ENCODE measurements at regions not wholly inside any gene's neighbourhood (a gene's known extent, or its start where the extent isn't known, plus 50 kb on each side); places are given as distances from the start of the nearest gene placed in this dataset.

GRCh38 chr1:186772228-186772627 lies 56.5 kb upstream of the PLA2G4A start:
- TF ChIP-seq EZH2 (IDR thresholded peaks at IDR 0.05; ENCODE audit: borderline replicate concordance, insufficient read depth, low read depth, low read length, poor library complexity, severe bottlenecking) (no peak), CTCF (IDR thresholded peaks at IDR 0.05) (no peak)
- no peaks in the 10 kb centered on the region for H4K20me1 ChIP-seq (ENCODE audit: control insufficient read depth, insufficient read depth, low read length, poor library complexity, severe bottlenecking)
- H3K4me3 ChIP-seq (ENCODE audit: control extremely low read depth in 1 of 5, extremely low read depth in 1 of 5, insufficient read depth in 1 of 5, low read depth in 2 of 5, low read length in 4 of 5) = no peak overlapping the region
- H3K36me3 ChIP-seq (replicated peaks in 1 of 2; ENCODE audit: control extremely low read depth in 1 of 2, control insufficient read depth in 1 of 2, extremely low read depth in 1 of 2, insufficient read depth in 2 of 2, low read length in 1 of 2) = no peaks in the 10 kb centered on the region
- H3K9me3 ChIP-seq (ENCODE audit: control extremely low read depth in 1 of 3, control insufficient read depth in 2 of 3, insufficient read depth in 1 of 3, low read length in 2 of 3) = no peaks in the 10 kb centered on the region
- CTCF ChIA-PET = no interaction called here
- H2AFZ ChIP-seq (ENCODE audit: insufficient read depth, low read depth, low read length, poor library complexity, severe bottlenecking) = no peak overlapping the region
- Mint-ChIP-seq H3K4me3 (no peak overlapping the region), H3K27ac (no peak overlapping the region), H3K4me1 (no peaks in the 10 kb centered on the region), H3K9me3 (ENCODE audit: insufficient read depth) (no peaks in the 10 kb centered on the region), H3K27me3 (no peaks in the 10 kb centered on the region)
- no peak overlapping the region for H3K4me2 ChIP-seq (replicated peaks; ENCODE audit: low read depth, low read length, poor library complexity, severe bottlenecking)
- intact Hi-C loops (cut with micrococcal nuclease) = no loop called here
- H3K9ac ChIP-seq (ENCODE audit: low read length) = no peak overlapping the region
- no peak overlapping the region for H3K27ac ChIP-seq (ENCODE audit: low read length in 2 of 2)
- no peaks in the 10 kb centered on the region for H3K4me1 ChIP-seq (ENCODE audit: control insufficient read depth in 2 of 2, insufficient read depth in 2 of 2, low read length in 2 of 2)
- H3K27me3 ChIP-seq (replicated peaks in 1 of 4; ENCODE audit: control extremely low read depth in 1 of 4, control insufficient read depth in 3 of 4, insufficient read depth in 4 of 4, low read length in 3 of 4) = no peaks in the 10 kb centered on the region
- DNase-seq (no peak), ATAC-seq (ENCODE audit: low read depth) (no peak)
- H3K79me2 ChIP-seq (ENCODE audit: control insufficient read depth, insufficient read depth, low read length) = no peaks in the 10 kb centered on the region
- POLR2A ChIA-PET = no interaction called here
- WGBS (ENCODE audit: insufficient coverage) = 93% methylated on average over 2 of the region's 3 CpGs

DNA sequence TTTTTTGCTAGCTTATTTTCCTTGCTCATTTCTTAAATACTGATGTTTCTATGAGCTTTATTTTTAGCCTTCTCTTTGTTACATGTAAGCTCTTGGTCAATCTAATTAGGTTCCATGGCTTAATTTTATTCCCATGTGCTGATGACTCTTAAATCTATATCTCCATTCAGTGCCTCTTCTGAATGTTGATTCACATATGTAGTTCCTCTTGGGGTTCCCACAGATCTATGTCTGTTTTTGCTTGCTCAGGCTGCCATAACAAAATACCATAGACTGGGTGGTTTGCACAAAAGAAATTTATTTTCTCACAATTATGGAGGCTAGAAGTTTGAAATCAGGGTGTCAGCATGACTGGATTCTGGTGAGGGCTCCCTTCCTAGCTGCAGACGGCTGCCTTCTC lies 58.3 kb upstream of the PLA2G4A start:
- Histone ChIP-seq H3K36me3 (replicated peaks in 1 of 2; ENCODE audit: control extremely low read depth in 1 of 2, control insufficient read depth in 1 of 2, extremely low read depth in 1 of 2, insufficient read depth in 2 of 2, low read length in 1 of 2) (no peaks in the 10 kb centered on the region), H3K9ac (ENCODE audit: low read length) (no peak overlapping the region), H3K27ac (ENCODE audit: low read length in 2 of 2) (no peak overlapping the region), H4K20me1 (ENCODE audit: control insufficient read depth, insufficient read depth, low read length, poor library complexity, severe bottlenecking) (no peaks in the 10 kb centered on the region), H3K4me3 (ENCODE audit: control extremely low read depth in 1 of 5, extremely low read depth in 1 of 5, insufficient read depth in 1 of 5, low read depth in 2 of 5, low read length in 4 of 5) (no peak overlapping the region), H3K4me1 (ENCODE audit: control insufficient read depth in 2 of 2, insufficient read depth in 2 of 2, low read length in 2 of 2) (no peaks in the 10 kb centered on the region), H3K79me2 (ENCODE audit: control insufficient read depth, insufficient read depth, low read length) (no peaks in the 10 kb centered on the region), H3K27me3 (replicated peaks in 1 of 4; ENCODE audit: control extremely low read depth in 1 of 4, control insufficient read depth in 3 of 4, insufficient read depth in 4 of 4, low read length in 3 of 4) (no peaks in the 10 kb centered on the region), H3K9me3 (ENCODE audit: control extremely low read depth in 1 of 3, control insufficient read depth in 2 of 3, insufficient read depth in 1 of 3, low read length in 2 of 3) (no peaks in the 10 kb centered on the region), H2AFZ (ENCODE audit: insufficient read depth, low read depth, low read length, poor library complexity, severe bottlenecking) (no peak overlapping the region), H3K4me2 (replicated peaks; ENCODE audit: low read depth, low read length, poor library complexity, severe bottlenecking) (no peak overlapping the region)
- WGBS (ENCODE audit: insufficient coverage) = 80% methylated on average over 1 of the region's 1 CpG
- TF ChIP-seq CTCF (IDR thresholded peaks at IDR 0.05) = no peak
- TF ChIP-seq EZH2 (IDR thresholded peaks at IDR 0.05; ENCODE audit: borderline replicate concordance, insufficient read depth, low read depth, low read length, poor library complexity, severe bottlenecking) = no peak
- Mint-ChIP-seq H3K4me1 (no peaks in the 10 kb centered on the region), H3K27me3 (no peaks in the 10 kb centered on the region), H3K9me3 (ENCODE audit: insufficient read depth) (no peaks in the 10 kb centered on the region), H3K4me3 (no peak overlapping the region), H3K27ac (no peak overlapping the region)
- intact Hi-C loops (cut with micrococcal nuclease) = no loop called here
- ChIA-PET CTCF (no interaction called here), POLR2A (no interaction called here)
- DNase-seq (no peak), ATAC-seq (ENCODE audit: low read depth) (no peak)

Measured in B cell (primary cell).